Coronary artery (tissue), 2 donors: ENCODE measurements at regions not wholly inside any gene's neighbourhood (a gene's known extent, or its start where the extent isn't known, plus 50 kb on each side); places are given as distances from the start of the nearest gene placed in this dataset.

ENCODE experiments used
- DNase-seq: peaks from one replicate; pipeline ENCODE4 v3.0.0-alpha.2; 2017; ENCODE audit warnings: low spot score
- H3K27ac ChIP-seq, 2 donors: fragments of 200-600 bp; sonication (generic); one replicate each; pipeline ENCODE4 v1.5.1; 2016 to 2019
- H3K4me3 ChIP-seq: fragments of 200-600 bp; sonication (generic); 2 replicates; pipeline ENCODE4 v1.5.1; 2016; ENCODE audit warnings: mild to moderate bottlenecking, moderate library complexity
- CTCF ChIP-seq: fragments of 200-600 bp; sonication (generic); IDR thresholded peaks from one replicate; pipeline ENCODE4 v1.5.1; 2019; ENCODE audit warnings: antibody characterized with exemption

- TF ChIP-seq CTCF, result no peak
- no peak for DNase-seq
- no peak overlapping the region for H3K27ac ChIP-seq
- H3K4me3 ChIP-seq, result no peak overlapping the region
Measured at GRCh38 chr19:56946159-56946558, 105.6 kb upstream of the PEG3 start.

- Histone ChIP-seq H3K27ac (no peak overlapping the region), H3K4me3 (no peak overlapping the region)
- TF ChIP-seq CTCF, result no peak
- DNase-seq, result no peak
Measured at GRCh38 chr19:56947206-56947605, 106.7 kb upstream of the PEG3 start.

- H3K4me3 ChIP-seq, result no peak overlapping the region
- H3K27ac ChIP-seq, result no peak overlapping the region
- TF ChIP-seq CTCF, result no peak
- DNase-seq, result no peak
Measured at GRCh38 chr19:56949626-56950025, 109.1 kb upstream of the PEG3 start.

GRCh38 chr19:56951672-56952071 is 111.1 kb upstream of the PEG3 start:
- Histone ChIP-seq H3K27ac (no peak overlapping the region), H3K4me3 (no peak overlapping the region)
- TF ChIP-seq CTCF, result no peak
- DNase-seq, result no peak

- TF ChIP-seq CTCF, result no peak
- Histone ChIP-seq H3K4me3 (no peak overlapping the region), H3K27ac (no peak overlapping the region)
- DNase-seq, result no peak
Measured at GRCh38 chr19:56953470-56953869, 112.9 kb upstream of the PEG3 start.

GRCh38 chr19:56955637-56956216 is 115.2 kb upstream of the PEG3 start:
- no peak for DNase-seq
- TF ChIP-seq CTCF, result no peak
- H3K4me3 ChIP-seq, result no peak overlapping the region
- H3K27ac ChIP-seq, result no peak overlapping the region

GRCh38 chr19:56956503-56957226 is 116.1 kb upstream of the PEG3 start:
- no peak overlapping the region for H3K4me3 ChIP-seq
- no peak overlapping the region for H3K27ac ChIP-seq
- TF ChIP-seq CTCF, result no peak
- no peak for DNase-seq
